CD4-positive, alpha-beta T cell treated with Interleukin-12 subunit alpha and Interleukin-12 subunit beta, for 1 hour (primary cell): ENCODE measurements at regions not wholly inside any gene's neighbourhood (a gene's known extent, or its start where the extent isn't known, plus 50 kb on each side); places are given as distances from the start of the nearest gene placed in this dataset.
"Not testable (repeated sequence)": the region's sequence is repeated elsewhere in the genome, so short reads cannot be mapped to it uniquely, and the experiment has no call there.

Experiments
- DNase-seq: peaks from one replicate; pipeline ENCODE4 v3.0.0-alpha.2; 2020

- no peak for DNase-seq
These were observed 453.3 kb downstream of the XYLT1 start for GRCh38 chr16:17017442-17017841.

- no peak for DNase-seq
These were observed 452.2 kb downstream of the XYLT1 start for GRCh38 chr16:17018585-17018939.

- DNase-seq, result no peak
These were observed 451.4 kb downstream of the XYLT1 start for GRCh38 chr16:17019366-17019765.

GRCh38 chr16:17023606-17024005 lies 447.2 kb downstream of the XYLT1 start:
- no peak for DNase-seq

GRCh38 chr16:17024514-17024913 lies 446.2 kb downstream of the XYLT1 start:
- no peak for DNase-seq

GRCh38 chr16:17026600-17027242 lies 444.0 kb downstream of the XYLT1 start:
- peak; percentile 20 for DNase-seq

GRCh38 chr16:17027488-17028129 lies 443.2 kb downstream of the XYLT1 start:
- no peak for DNase-seq

GRCh38 chr16:17029602-17030350 lies 441.0 kb downstream of the XYLT1 start:
- DNase-seq, result no peak

- DNase-seq, result no peak
These were observed 439.1 kb downstream of the XYLT1 start for GRCh38 chr16:17031484-17032268.

GRCh38 chr16:17032332-17032731 lies 438.4 kb downstream of the XYLT1 start:
- no peak for DNase-seq

- DNase-seq, result no peak
These were observed 436.1 kb downstream of the XYLT1 start for GRCh38 chr16:17034477-17035252.

GRCh38 chr16:17037499-17037898 lies 433.3 kb downstream of the XYLT1 start:
- no peak for DNase-seq

GRCh38 chr16:17038415-17038814 lies 432.3 kb downstream of the XYLT1 start:
- no peak for DNase-seq

GRCh38 chr16:17049109-17049508 lies 421.7 kb downstream of the XYLT1 start:
- not testable (repeated sequence) for DNase-seq

- no peak for DNase-seq
These were observed 420.3 kb downstream of the XYLT1 start for GRCh38 chr16:17050468-17050867.
